Kidney tubule cell (primary cell): ENCODE measurements at regions not wholly inside any gene's neighbourhood (a gene's known extent, or its start where the extent isn't known, plus 50 kb on each side); places are given as distances from the start of the nearest gene placed in this dataset.
"Not testable (repeated sequence)": the region's sequence is repeated elsewhere in the genome, so short reads cannot be mapped to it uniquely, and the experiment has no call there.

Experiments
- DNase-seq: peaks from one replicate; pipeline ENCODE4 v3.0.0-alpha.2; 2018; ENCODE audit warnings: low spot score

DNA sequence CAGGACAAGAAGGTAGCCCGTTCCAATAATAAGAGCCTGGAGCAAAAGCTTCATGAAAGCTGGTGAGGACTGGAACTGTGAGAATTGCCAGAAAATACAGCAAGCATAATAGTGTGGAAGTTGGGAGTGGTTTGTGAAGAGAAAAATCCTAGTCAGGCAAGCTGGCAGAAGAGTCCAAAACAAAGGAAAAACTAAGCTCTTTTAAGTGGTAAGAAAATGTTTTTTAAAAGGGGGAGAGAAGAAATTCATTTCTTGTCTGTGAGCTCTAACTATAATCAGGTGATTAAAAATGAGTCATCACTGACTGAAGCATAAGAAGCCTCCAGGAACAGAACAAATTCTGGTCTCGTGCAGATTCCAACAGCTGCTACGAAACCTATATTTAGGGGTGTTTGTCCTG lies 102.6 kb downstream of the CAAP1 start:
- DNase-seq, result peak; percentile 28

DNA sequence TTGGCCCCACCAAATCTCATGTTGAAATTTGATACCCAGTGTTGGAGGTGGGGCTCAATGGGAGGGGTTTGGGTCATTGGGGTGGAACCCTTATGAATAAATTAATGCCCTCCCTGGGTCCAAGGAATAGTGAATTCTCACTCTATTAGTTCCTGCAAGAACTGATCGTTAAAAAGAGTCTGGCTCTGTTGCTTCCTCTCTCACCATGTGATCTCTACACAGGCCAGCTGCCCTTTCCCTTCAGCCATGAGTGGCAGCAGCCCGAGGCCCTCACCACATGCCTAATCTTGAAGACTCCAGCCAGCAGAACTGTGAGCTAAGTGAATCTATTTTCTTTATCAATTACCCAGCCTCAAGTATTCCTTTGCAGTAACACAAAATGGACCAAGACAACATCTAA lies 106.0 kb downstream of the CAAP1 start:
- DNase-seq, result no peak

DNA sequence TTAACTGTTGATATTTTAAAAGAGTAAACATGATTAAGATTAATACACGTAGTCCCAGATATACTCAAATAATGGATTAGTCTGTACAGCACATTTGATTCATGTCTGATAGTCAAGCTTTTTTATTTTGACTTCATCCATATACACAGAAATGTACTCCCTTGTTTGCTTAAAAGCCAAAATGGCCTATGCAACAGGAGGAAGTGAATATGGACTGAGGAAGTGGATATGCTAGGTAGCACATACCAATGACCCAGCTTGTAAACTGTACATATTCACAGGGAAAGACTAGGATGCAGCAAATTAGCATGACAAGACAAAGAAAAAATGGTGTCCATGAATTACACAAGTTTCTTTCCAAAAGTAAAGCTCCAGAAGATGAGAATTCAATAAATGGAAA lies 109.7 kb downstream of the CAAP1 start:
- DNase-seq, result no peak

DNA sequence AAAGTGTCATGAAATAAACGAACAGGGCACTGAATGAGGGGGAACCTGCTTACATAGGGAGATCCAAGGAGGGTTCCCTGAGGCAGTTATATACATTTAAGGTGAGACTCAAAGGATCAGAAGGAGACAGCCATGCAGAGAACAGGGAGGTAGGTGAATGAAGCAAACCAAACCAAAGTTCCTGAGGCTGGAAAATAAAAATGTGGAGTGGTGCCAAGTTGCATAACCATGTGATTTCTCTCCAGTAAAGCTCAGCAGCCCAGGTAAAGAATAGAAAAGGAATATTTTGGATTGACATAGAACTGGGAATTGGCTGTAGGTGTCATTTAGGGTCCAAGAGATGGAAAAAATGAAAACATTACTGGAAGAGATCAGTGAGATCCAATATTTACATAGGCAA lies 110.7 kb downstream of the CAAP1 start:
- no peak for DNase-seq

DNA sequence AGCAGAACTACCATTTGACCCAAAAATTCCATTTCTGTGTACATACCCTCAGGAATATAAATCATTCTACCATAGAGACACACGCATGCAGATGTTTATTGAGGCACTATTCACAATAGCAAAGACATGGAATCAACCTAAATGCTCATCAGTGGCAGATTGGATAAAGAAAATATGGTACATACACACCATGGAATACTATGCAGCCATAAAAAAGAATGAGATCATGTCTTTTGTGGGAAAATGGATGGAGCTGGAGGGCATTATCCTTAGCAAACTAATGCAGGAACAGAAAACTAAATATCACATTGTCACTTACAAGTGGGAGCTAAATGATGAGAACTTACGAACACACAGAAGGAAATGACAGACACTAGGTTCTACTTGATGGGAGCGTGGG lies 112.3 kb downstream of the CAAP1 start:
- not testable (repeated sequence) for DNase-seq

DNA sequence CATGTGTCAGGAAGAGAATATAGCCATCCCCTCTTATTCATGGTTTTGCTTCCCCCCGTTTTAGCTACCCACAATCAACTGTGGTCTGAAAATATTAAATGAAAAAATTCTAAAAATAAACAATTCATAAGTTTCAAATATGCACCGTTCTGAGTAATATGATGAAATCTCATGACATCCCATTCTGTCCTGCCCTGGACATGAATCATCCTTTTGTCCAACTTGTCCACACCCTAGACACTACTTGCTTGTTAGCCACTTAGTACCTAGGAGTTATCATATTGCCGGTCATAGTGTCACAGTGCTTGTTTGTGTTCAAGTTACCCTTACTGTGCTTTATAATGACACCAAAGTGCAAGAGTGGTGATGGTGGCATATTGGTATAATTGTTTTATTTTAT lies 113.5 kb downstream of the CAAP1 start:
- DNase-seq, result no peak

DNA sequence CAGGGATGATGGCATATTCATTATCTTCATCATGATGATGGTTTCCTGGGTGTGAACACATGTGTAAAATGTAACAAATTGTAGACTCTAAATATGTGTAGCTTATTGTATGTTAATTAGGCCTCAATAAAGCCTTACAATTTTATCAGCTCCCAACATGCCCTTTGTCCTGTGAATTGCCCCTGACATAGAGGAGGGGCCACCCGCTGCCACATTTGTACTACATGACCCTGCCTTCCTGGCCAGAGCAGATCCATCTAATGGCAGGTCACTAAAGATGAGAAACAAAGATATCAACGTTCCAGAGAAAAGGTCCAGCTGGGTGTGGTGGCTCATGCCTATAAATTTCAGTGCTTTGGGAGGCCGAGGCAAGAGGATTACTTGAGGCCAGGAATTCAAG lies 117.2 kb downstream of the CAAP1 start:
- DNase-seq, result no peak

DNA sequence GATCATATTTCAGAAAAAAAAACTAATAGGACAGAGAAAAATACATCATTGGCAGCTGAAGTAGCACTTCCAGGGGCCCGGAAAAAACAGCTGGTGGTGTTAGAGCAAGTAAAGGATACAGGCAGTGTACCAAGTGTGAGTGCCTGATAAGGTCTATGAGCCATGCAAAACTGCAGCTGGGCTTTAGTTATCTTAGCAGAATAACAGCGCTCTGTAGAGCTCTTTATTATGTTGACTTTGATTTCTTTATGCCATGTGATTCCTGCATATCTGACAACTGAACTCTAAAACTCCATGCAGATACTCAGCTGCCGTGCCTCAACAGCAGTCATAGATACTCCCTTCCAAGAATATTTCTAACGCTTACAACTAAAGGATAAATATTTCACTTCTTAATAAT lies 119.5 kb downstream of the CAAP1 start:
- DNase-seq, result no peak

DNA sequence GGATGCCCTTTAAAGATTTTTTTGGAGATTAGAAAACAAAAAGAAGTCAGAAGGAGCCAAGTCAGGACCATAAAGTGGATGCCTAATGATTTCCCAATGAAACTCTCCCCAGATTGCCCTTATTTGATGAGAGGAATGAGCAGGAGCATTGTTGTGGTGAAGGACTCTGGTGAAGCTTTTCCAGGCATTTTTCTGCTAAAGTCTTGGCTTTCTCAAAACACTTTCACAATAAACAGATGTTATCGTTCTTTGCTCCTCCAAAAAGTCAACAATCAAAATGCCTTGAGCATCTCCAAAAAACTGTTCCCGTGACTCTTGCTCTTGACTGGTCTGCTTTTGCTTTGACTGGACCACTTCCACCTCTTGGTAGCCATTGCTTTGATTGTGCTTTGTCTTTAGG lies 121.8 kb downstream of the CAAP1 start:
- no peak for DNase-seq

DNA sequence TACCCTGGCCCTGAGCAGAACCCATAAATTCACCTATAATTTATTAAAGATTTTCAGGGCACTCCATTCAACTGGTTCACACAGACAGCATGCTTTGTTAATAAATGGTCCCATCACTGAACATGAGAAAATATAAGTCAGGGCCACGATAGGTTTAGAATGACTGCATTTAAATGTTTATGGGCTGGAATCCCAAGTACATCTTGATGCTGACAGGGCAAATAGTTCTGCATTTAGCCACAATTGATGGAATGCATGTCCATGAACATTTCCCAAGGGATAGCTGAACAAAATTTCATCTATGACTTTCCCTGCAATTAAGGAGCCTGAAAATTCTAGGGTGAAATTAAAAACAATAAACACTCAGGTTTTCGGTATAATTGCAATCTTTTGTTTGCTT lies 124.5 kb downstream of the CAAP1 start:
- no peak for DNase-seq

DNA sequence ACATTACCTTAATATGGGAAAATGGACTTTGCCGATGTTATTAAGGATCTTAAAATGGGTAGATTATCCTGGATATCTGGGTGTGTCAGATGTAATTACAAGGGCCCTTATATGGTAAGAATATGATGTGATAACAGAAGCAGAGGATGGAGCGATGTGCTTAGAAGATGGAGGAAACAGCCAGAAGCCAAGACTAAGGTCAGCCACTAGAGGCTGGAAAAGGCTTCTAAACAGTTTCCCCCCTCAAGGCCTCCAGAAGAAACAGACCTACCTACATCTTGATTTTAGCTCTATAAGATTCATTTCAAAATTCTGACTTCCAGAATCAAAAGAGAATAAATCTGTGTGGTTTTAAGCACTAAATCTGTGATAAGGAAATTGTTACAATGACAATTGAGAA lies 131.9 kb downstream of the CAAP1 start:
- DNase-seq, result no peak

DNA sequence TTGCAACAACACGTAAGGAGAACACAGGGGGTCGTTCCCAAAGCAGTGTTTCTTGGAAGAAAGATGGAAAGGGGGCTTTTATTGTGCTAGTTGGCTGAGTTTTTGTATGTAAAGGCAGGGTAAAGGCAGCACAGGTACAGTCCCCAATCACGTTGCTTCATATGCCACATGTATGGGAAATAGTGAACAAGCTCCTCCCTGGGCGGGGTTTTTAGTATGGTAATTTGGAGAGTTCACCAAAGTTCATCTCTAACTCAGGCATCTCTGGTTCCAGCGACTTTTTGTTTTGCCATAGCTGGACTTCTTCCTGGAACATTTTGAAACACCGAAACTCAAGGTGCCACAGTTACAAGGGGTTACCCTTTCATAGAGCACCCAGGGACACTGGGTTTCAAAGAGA lies 133.9 kb downstream of the CAAP1 start:
- no peak for DNase-seq

DNA sequence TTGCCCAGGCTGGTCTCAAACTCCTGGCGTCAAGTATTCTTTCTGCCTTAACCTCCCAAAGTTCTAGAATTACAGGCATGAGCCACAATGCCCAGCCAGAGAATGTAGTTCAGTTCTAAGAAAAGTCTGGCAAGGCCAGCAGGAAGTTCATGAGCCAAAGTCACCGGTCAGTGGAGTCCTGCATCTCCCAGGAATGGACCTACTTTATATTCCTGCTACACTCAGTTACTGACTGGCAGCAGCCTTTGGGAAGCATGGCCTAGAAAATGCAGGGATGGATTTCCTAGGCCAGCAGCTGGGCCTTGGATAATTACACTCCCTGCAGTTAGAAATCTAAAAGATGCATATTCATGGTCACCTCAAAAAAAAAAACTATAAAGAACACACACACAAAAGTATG lies 135.7 kb downstream of the CAAP1 start:
- no peak for DNase-seq

DNA sequence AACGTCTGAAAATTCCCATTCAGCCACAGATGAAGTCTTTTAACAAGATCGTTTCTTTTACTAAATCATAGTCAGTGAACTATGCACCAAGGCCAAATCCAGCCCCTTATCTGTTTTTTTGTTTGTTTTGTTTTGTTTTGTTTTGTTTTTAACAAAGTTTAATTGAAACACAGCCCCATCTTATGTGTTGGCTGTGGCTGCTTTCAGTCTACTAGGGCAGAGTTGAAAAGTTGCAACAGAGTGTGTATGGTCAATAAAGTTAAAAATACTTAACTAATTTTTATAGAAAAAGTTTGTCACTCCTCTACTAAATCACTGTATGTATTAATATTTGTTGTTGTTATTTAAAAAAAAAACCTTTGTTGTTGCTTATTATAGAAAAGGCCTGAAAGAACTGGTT lies 137.1 kb downstream of the CAAP1 start:
- no peak for DNase-seq

DNA sequence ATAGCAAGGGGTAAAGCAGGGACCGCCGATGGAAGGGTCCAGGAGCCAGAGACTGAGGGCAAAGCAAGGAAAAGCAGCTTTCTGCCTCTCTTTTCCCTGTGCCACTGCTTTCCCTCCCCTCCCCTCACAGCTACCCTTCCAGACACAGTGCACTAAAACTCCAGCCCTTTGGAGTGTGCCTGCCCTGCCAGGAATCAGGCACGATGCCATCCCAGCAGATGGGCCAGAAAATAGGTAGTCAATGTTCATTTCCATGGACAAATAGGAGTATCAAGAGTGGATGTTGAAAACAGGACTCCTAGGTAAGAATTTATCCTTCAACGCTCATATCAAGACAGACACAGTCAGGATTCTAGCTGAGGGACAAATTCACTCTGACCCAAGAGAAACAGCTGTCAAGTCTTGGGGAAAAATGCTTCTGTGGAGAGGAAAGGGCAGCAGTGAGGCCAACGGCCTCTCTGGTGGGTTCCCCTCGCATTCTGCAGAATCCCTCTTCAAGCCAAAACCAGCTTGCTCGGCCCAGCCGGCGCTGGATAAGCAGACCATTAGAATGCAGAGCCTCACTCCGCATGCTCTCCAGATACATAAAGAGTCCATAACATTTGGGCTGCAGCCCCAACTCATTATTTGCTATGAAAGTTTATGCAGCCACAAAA lies 138.0 kb downstream of the CAAP1 start:
- DNase-seq, result no peak

DNA sequence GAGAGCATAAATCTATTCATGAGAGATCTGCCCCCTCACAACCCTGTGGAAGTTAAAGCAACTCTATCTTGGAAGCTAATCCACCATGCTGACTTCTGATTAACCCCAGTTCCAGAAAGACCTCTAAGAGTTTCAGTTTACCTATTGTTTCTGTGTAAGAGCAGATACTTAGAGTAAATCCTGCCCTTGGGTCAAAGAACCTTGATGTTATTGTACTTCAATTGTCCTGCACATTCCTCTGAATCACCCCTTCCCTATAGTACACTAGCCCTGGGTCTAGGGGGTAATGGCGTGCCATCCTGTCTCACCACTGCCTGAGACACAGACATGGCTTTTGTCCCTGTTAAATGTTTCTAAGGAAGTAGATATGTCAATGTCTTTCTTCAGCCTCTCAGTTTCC lies 138.6 kb downstream of the CAAP1 start:
- no peak for DNase-seq

DNA sequence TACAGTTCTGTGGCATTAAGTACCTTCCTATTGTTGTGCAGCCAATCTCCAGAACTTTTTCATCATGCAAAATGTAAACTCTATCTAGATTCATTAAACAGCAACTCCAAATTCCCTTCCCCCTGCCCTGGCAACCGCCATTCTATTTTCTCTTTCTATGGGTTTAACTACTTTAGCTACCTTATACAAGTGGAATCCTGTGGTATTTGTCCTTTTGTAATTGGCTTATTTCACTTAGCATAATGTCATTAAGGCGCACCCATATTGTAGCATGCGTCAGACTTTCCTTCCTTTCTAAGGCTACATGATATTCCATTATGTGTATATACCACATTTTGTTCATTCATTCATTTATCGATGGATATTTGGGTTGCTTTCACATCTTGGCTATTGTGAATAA lies 142.4 kb downstream of the CAAP1 start:
- DNase-seq, result no peak

DNA sequence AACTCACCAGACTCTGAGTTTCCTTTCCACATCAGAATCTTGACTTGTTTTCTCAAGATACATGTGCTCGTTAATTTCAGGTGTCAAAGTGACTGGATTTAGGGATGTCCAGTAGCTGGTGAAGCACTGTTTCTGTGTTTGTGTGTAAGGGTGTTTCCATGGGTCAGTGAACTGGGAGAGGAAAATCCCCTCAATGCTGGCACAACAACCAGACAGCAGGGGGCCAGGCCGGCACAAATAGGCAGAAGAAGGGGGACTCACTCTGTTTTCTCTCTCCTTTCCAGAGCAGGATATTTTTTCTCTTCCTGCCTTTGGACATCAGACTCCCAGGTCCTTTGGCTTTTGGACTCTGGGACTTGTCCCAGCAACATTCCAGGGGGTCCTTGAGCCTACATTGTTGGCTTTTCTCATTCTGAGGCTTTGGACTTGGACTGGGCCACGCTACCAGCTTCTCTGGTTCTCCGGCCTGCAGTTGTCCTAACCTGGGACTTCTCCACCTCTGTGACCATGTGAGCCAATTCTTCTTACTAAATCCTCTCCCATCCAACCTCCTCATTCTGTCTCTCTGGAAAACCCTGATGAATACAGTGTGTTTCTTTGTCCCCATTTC lies 144.0 kb downstream of the CAAP1 start:
- DNase-seq, result no peak

DNA sequence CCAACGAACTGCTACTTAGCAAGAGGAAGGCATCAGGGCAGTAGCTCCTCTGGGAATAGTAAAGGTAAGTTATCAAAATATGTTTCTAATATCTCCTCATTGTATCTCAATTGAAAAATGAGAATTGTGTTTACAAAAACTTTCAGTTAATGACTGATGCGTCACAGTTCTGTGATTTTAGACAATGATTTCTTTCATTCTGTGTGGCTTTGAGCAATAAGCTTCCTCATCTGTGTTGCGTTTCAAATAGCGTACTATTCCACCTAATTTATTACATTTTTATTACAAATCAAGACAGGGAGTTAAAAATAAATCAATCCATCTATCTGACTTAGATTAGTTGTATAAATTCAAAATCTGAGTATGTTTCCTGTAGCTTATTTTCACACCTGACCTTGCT lies 145.0 kb downstream of the CAAP1 start:
- peak; percentile 28 for DNase-seq

DNA sequence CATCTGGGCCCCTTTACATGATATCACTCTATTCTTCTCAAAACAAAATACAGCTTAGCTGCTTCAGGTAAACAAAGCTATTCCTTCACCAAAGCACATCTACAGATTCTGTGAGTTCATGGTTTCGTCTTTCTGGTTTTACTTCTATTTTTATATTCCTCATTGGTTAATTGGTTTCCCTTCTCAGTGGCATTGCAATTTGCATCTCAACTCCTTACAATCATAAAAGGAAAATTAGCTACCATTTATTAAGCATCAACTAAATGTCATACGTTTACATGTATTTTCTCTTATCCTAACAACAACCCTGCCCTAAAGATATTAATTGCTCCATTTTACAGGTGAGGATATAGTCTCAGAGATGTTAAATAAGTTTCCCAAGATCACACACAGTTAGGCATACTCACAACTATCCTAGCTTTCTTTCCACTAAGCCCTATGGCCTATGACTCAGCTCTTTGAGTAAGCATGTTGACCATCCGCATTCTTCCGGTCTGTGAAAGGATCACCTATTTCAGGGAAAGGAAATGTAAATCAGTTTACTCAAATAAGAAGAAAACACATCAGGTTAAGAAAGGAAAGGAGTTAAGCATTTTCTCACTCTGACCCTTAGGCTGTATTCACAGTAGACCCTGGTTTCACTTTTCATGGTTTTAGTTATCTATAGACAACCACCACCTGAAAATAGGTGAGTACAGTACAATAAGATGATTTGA lies 146.1 kb downstream of the CAAP1 start:
- DNase-seq, result peak; percentile 91

DNA sequence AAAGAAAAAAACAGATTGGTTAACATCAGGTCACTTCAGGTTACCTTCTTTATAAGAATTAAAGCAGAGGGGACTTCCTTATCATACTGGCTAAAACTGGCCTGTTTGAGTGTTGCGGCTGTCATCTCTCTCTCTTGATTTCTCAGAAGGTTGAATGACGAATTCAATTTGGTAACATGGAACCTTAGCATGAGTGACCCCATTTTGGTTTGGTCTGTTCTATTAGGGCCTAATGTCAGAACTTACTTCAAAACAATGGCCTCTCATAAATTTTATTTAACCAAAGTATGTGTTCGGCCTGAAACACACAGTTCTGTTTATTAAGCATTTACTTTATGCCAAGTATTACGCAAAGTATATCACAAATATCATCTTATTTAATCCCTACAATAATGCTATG lies 147.5 kb downstream of the CAAP1 start:
- no peak for DNase-seq

DNA sequence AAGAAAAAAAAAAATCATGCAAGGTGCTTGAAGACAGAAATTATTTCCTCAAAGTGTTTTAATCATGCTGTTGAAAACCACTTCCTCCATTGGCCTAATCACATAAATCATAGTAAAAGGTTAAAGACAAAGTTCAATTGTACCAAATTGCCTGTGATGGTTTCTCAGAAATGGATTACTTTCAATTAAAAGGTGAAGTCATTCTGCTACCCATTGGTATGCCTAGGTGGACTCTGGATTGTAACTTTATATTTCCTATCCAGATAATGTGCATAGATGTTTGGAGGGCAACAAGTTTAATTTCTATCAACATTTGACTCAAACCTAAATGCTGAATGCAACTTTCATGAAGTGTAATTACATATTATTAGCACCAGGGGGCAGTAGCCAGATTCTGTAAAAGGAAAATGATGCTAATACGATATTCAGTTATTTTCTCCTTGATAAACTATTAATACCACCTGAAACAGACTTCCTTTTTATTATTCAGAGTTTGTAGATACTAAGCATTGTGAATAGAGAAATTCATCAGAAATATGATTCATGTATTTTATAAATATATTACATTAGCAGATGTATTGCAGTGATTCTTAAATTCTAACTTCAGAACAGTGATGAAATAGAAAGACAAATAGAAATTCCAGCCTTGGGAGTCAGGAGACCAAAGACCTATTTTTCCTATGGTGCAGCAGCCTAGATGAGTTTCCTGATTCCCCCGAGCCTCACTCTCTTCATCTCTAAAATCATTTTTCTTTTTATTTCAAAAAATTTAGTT lies 148.2 kb downstream of the CAAP1 start:
- DNase-seq, result peak; percentile 56
